ENCODE measurements at regions not wholly inside any gene's neighbourhood (a gene's known extent, or its start where the extent isn't known, plus 50 kb on each side); places are given as distances from the start of the nearest gene placed in this dataset.
"Not testable (repeated sequence)": the region's sequence is repeated elsewhere in the genome, so short reads cannot be mapped to it uniquely, and the experiment has no call there.

GRCh38 chr2:111435553-111436310 is 315.0 kb downstream of the BCL2L11 start:
- not testable (repeated sequence) for H3K27ac ChIP-seq (ENCODE audit: low read depth in 2 of 2, low read length in 2 of 2); H3K4me3 ChIP-seq (ENCODE audit: low read length in 2 of 2); H3K9ac ChIP-seq (ENCODE audit: low read depth in 1 of 2, low read length in 2 of 2); H3K36me3 ChIP-seq (ENCODE audit: control insufficient read depth in 2 of 2, insufficient read depth in 2 of 2, low read length in 2 of 2); H3K27me3 ChIP-seq (ENCODE audit: control insufficient read depth in 2 of 2, insufficient read depth in 2 of 2, low read length in 2 of 2); H3K9me3 ChIP-seq (ENCODE audit: control insufficient read depth in 2 of 2, low read length in 2 of 2); H3K4me1 ChIP-seq (ENCODE audit: control insufficient read depth in 2 of 2, insufficient read depth in 2 of 2, low read length in 2 of 2)

- not testable (repeated sequence) for H3K27me3 ChIP-seq (ENCODE audit: control insufficient read depth in 2 of 2, insufficient read depth in 2 of 2, low read length in 2 of 2); H3K27ac ChIP-seq (ENCODE audit: low read depth in 2 of 2, low read length in 2 of 2); H3K36me3 ChIP-seq (ENCODE audit: control insufficient read depth in 2 of 2, insufficient read depth in 2 of 2, low read length in 2 of 2); H3K9me3 ChIP-seq (ENCODE audit: control insufficient read depth in 2 of 2, low read length in 2 of 2); H3K9ac ChIP-seq (ENCODE audit: low read depth in 1 of 2, low read length in 2 of 2); H3K4me1 ChIP-seq (ENCODE audit: control insufficient read depth in 2 of 2, insufficient read depth in 2 of 2, low read length in 2 of 2); H3K4me3 ChIP-seq (ENCODE audit: low read length in 2 of 2)
These were observed 315.7 kb downstream of the BCL2L11 start for GRCh38 chr2:111436411-111436810.

GRCh38 chr2:111437288-111437990 is 316.7 kb downstream of the BCL2L11 start:
- H3K36me3 ChIP-seq (ENCODE audit: control insufficient read depth in 2 of 2, insufficient read depth in 2 of 2, low read length in 2 of 2); H3K9me3 ChIP-seq (ENCODE audit: control insufficient read depth in 2 of 2, low read length in 2 of 2); H3K9ac ChIP-seq (ENCODE audit: low read depth in 1 of 2, low read length in 2 of 2); H3K27me3 ChIP-seq (ENCODE audit: control insufficient read depth in 2 of 2, insufficient read depth in 2 of 2, low read length in 2 of 2); H3K4me1 ChIP-seq (ENCODE audit: control insufficient read depth in 2 of 2, insufficient read depth in 2 of 2, low read length in 2 of 2); H3K27ac ChIP-seq (ENCODE audit: low read depth in 2 of 2, low read length in 2 of 2); H3K4me3 ChIP-seq (ENCODE audit: low read length in 2 of 2): not testable (repeated sequence)

GRCh38 chr2:111438161-111438560 is 317.4 kb downstream of the BCL2L11 start:
- H3K9me3 ChIP-seq (ENCODE audit: control insufficient read depth in 2 of 2, low read length in 2 of 2); H3K9ac ChIP-seq (ENCODE audit: low read depth in 1 of 2, low read length in 2 of 2); H3K27me3 ChIP-seq (ENCODE audit: control insufficient read depth in 2 of 2, insufficient read depth in 2 of 2, low read length in 2 of 2); H3K27ac ChIP-seq (ENCODE audit: low read depth in 2 of 2, low read length in 2 of 2); H3K36me3 ChIP-seq (ENCODE audit: control insufficient read depth in 2 of 2, insufficient read depth in 2 of 2, low read length in 2 of 2); H3K4me3 ChIP-seq (ENCODE audit: low read length in 2 of 2); H3K4me1 ChIP-seq (ENCODE audit: control insufficient read depth in 2 of 2, insufficient read depth in 2 of 2, low read length in 2 of 2): not testable (repeated sequence)

- H3K36me3 ChIP-seq (ENCODE audit: control insufficient read depth in 2 of 2, insufficient read depth in 2 of 2, low read length in 2 of 2); H3K4me3 ChIP-seq (ENCODE audit: low read length in 2 of 2); H3K9ac ChIP-seq (ENCODE audit: low read depth in 1 of 2, low read length in 2 of 2); H3K27me3 ChIP-seq (ENCODE audit: control insufficient read depth in 2 of 2, insufficient read depth in 2 of 2, low read length in 2 of 2); H3K27ac ChIP-seq (ENCODE audit: low read depth in 2 of 2, low read length in 2 of 2); H3K9me3 ChIP-seq (ENCODE audit: control insufficient read depth in 2 of 2, low read length in 2 of 2); H3K4me1 ChIP-seq (ENCODE audit: control insufficient read depth in 2 of 2, insufficient read depth in 2 of 2, low read length in 2 of 2): not testable (repeated sequence)
These were observed 318.5 kb downstream of the BCL2L11 start for GRCh38 chr2:111439237-111439636.

- H3K9ac ChIP-seq (ENCODE audit: low read depth in 1 of 2, low read length in 2 of 2), result not testable (repeated sequence)
These were observed 320.9 kb downstream of the BCL2L11 start for GRCh38 chr2:111441614-111442013.

GRCh38 chr2:111442767-111443454 is 322.2 kb downstream of the BCL2L11 start:
- not testable (repeated sequence) for H3K27ac ChIP-seq (ENCODE audit: low read depth in 2 of 2, low read length in 2 of 2); H3K4me3 ChIP-seq (ENCODE audit: low read length in 2 of 2); H3K9me3 ChIP-seq (ENCODE audit: control insufficient read depth in 2 of 2, low read length in 2 of 2); H3K36me3 ChIP-seq (ENCODE audit: control insufficient read depth in 2 of 2, insufficient read depth in 2 of 2, low read length in 2 of 2); H3K4me1 ChIP-seq (ENCODE audit: control insufficient read depth in 2 of 2, insufficient read depth in 2 of 2, low read length in 2 of 2); H3K27me3 ChIP-seq (ENCODE audit: control insufficient read depth in 2 of 2, insufficient read depth in 2 of 2, low read length in 2 of 2); H3K9ac ChIP-seq (ENCODE audit: low read depth in 1 of 2, low read length in 2 of 2)

More at GRCh38 chr2:111441614-111442013, 320.9 kb downstream of the BCL2L11 start:
- H3K4me1 ChIP-seq (ENCODE audit: control insufficient read depth in 2 of 2, insufficient read depth in 2 of 2, low read length in 2 of 2); H3K36me3 ChIP-seq (ENCODE audit: control insufficient read depth in 2 of 2, insufficient read depth in 2 of 2, low read length in 2 of 2); H3K27me3 ChIP-seq (ENCODE audit: control insufficient read depth in 2 of 2, insufficient read depth in 2 of 2, low read length in 2 of 2); H3K9me3 ChIP-seq (ENCODE audit: control insufficient read depth in 2 of 2, low read length in 2 of 2); H3K4me3 ChIP-seq (ENCODE audit: low read length in 2 of 2); H3K27ac ChIP-seq (ENCODE audit: low read depth in 2 of 2, low read length in 2 of 2): not testable (repeated sequence)

- H3K27ac ChIP-seq (ENCODE audit: low read depth in 2 of 2, low read length in 2 of 2); H3K4me1 ChIP-seq (ENCODE audit: control insufficient read depth in 2 of 2, insufficient read depth in 2 of 2, low read length in 2 of 2): not testable (repeated sequence)
These were observed 323.8 kb downstream of the BCL2L11 start for GRCh38 chr2:111444516-111444915.

GRCh38 chr2:111445191-111445929 is 324.6 kb downstream of the BCL2L11 start:
- not testable (repeated sequence) for H3K4me3 ChIP-seq (ENCODE audit: low read length in 2 of 2); H3K9ac ChIP-seq (ENCODE audit: low read depth in 1 of 2, low read length in 2 of 2); H3K27me3 ChIP-seq (ENCODE audit: control insufficient read depth in 2 of 2, insufficient read depth in 2 of 2, low read length in 2 of 2); H3K9me3 ChIP-seq (ENCODE audit: control insufficient read depth in 2 of 2, low read length in 2 of 2); H3K4me1 ChIP-seq (ENCODE audit: control insufficient read depth in 2 of 2, insufficient read depth in 2 of 2, low read length in 2 of 2); H3K36me3 ChIP-seq (ENCODE audit: control insufficient read depth in 2 of 2, insufficient read depth in 2 of 2, low read length in 2 of 2); H3K27ac ChIP-seq (ENCODE audit: low read depth in 2 of 2, low read length in 2 of 2)

More at GRCh38 chr2:111444516-111444915, 323.8 kb downstream of the BCL2L11 start:
- not testable (repeated sequence) for H3K4me3 ChIP-seq (ENCODE audit: low read length in 2 of 2); H3K27me3 ChIP-seq (ENCODE audit: control insufficient read depth in 2 of 2, insufficient read depth in 2 of 2, low read length in 2 of 2); H3K36me3 ChIP-seq (ENCODE audit: control insufficient read depth in 2 of 2, insufficient read depth in 2 of 2, low read length in 2 of 2); H3K9me3 ChIP-seq (ENCODE audit: control insufficient read depth in 2 of 2, low read length in 2 of 2); H3K9ac ChIP-seq (ENCODE audit: low read depth in 1 of 2, low read length in 2 of 2)

- not testable (repeated sequence) for H3K27me3 ChIP-seq (ENCODE audit: control insufficient read depth in 2 of 2, insufficient read depth in 2 of 2, low read length in 2 of 2); H3K4me1 ChIP-seq (ENCODE audit: control insufficient read depth in 2 of 2, insufficient read depth in 2 of 2, low read length in 2 of 2); H3K36me3 ChIP-seq (ENCODE audit: control insufficient read depth in 2 of 2, insufficient read depth in 2 of 2, low read length in 2 of 2); H3K27ac ChIP-seq (ENCODE audit: low read depth in 2 of 2, low read length in 2 of 2); H3K9me3 ChIP-seq (ENCODE audit: control insufficient read depth in 2 of 2, low read length in 2 of 2); H3K9ac ChIP-seq (ENCODE audit: low read depth in 1 of 2, low read length in 2 of 2); H3K4me3 ChIP-seq (ENCODE audit: low read length in 2 of 2)
These were observed 325.2 kb downstream of the BCL2L11 start for GRCh38 chr2:111445941-111446340.

All from mucosa of rectum (tissue), 2 donors.